ENCODE measurements at regions not wholly inside any gene's neighbourhood (a gene's known extent, or its start where the extent isn't known, plus 50 kb on each side); places are given as distances from the start of the nearest gene placed in this dataset.

GRCh38 chr16:72680732-72681131 lies 367.2 kb downstream of the ZFHX3 start:
- TF ChIP-seq CTCF (IDR thresholded peaks at IDR 0.05; ENCODE audit: low read depth, low read length, poor library complexity, severe bottlenecking): no peak
- no peak for TF ChIP-seq EZH2phosphoT487 (IDR thresholded peaks at IDR 0.05; ENCODE audit: borderline replicate concordance, low read length)

Data from DOHH2 (cell line).